OCI-LY3 (cell line): ENCODE measurements at regions not wholly inside any gene's neighbourhood (a gene's known extent, or its start where the extent isn't known, plus 50 kb on each side); places are given as distances from the start of the nearest gene placed in this dataset.
A peak's percentile ranks its signal among the peaks of the same experiment; 100 is the strongest.

ENCODE experiments used
- H2AFZ ChIP-seq: fragments of 200-600, 300-600 bp; shearing (Covaris generic); 2 replicates; pipeline ENCODE4 v1.6.0; 2014; ENCODE audit warnings: antibody characterized with exemption, low read depth, low read length
- H3K27ac ChIP-seq: fragments of 200-600, 300-600 bp; sonication (generic); 2 replicates; pipeline ENCODE4 v1.5.1; 2014; ENCODE audit warnings: mild to moderate bottlenecking, low read length, moderate library complexity, mixed read lengths
- H3K27me3 ChIP-seq: fragments of 200-600, 300-600 bp; sonication (generic); 2 replicates; pipeline ENCODE4 v1.6.1; 2014; ENCODE audit warnings: low read depth, low read length, mixed read lengths
- H3K36me3 ChIP-seq: fragments of 200-600, 300-600 bp; sonication (generic); replicated peaks from 2 replicates; pipeline ENCODE3; 2014; ENCODE audit warnings: low read depth, low read length, mixed read lengths
- H3K4me1 ChIP-seq: fragments of 300-600, 200-600 bp; sonication (generic); 2 replicates; pipeline ENCODE4 v1.6.1; 2014; ENCODE audit warnings: low read length, mixed read lengths
- H3K4me2 ChIP-seq: fragments of 200-600, 300-600 bp; sonication (generic); 2 replicates; pipeline ENCODE4 v1.6.1; 2014; ENCODE audit warnings: low read length, mixed read lengths
- H3K4me3 ChIP-seq: fragments of 300-600, 200-600 bp; sonication (generic); 2 replicates; pipeline ENCODE4 v1.5.1; 2014; ENCODE audit warnings: antibody characterized with exemption, mild to moderate bottlenecking, low read length, moderate library complexity
- H3K79me2 ChIP-seq: fragments of 300-600, 200-600 bp; shearing (Covaris generic); 2 replicates; pipeline ENCODE4 v1.6.1; 2014; ENCODE audit warnings: mild to moderate bottlenecking, low read length, mixed read lengths
- H3K9ac ChIP-seq: fragments of 300-600, 200-600 bp; shearing (Covaris generic); 2 replicates; pipeline ENCODE4 v1.6.0; 2014; ENCODE audit warnings: mild to moderate bottlenecking, low read length, moderate library complexity
- H3K9me3 ChIP-seq: fragments of 200-600, 300-600 bp; shearing (Covaris generic); 2 replicates; pipeline ENCODE4 v1.6.1; 2014; ENCODE audit warnings: low read length, mixed read lengths; ENCODE audit not compliant: insufficient read depth
- H4K20me1 ChIP-seq: fragments of 200-600, 300-600 bp; sonication (generic); 2 replicates; pipeline ENCODE4 v1.6.1; 2016; ENCODE audit warnings: low read length, mixed read lengths; ENCODE audit not compliant: insufficient read depth
- EZH2phosphoT487 ChIP-seq: fragments of 200-600 bp; shearing (Covaris generic); IDR thresholded peaks from 2 replicates; pipeline ENCODE4 v1.6.1; 2018; ENCODE audit warnings: antibody characterized with exemption, mixed run types, low read depth
- TF ChIP-seq, protein P1 (sequence below): fragments of 200-600, 300-600 bp; sonication (generic); IDR thresholded peaks from 2 replicates; pipeline ENCODE4 v1.5.1; 2014; ENCODE audit warnings: antibody characterized with exemption, low read length, low read depth

DNA sequence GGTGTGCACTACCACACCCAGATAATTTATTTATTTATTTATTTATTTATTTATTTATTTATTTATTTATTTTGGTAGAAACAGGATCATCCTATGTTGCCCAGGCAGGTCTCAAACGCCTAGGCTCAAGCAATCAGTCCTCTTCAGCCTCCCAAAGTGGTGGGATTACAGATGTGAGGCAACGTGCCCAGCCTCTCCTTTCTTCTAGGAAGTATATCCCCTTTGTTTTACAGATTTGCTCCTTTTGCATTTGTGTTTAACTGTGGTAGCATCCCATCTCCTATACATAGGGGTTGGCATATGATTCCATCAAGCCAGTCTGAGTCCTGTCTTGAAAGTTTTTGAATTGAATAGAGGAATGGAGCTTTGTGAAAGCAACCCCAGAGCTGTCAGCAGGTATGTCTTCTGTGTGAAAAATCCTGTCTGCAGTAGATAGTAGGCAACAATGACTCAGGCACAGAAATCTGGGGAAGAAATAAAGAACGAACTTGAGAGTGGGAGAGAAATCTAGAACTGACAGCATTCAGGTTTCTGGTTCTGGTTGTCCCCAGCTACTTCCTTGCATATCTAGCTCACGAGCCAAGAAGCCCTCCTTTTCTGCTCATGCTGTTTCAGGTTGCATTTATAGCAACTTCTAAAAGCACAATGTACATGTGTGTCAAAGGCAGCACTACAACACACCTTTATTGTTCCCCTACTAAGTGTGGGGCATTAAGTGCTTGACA, 113.7 kb upstream of the LSM6 start:
- H3K4me2 ChIP-seq: peak overlapping the region; percentile 77
- TF ChIP-seq, protein P1, sequence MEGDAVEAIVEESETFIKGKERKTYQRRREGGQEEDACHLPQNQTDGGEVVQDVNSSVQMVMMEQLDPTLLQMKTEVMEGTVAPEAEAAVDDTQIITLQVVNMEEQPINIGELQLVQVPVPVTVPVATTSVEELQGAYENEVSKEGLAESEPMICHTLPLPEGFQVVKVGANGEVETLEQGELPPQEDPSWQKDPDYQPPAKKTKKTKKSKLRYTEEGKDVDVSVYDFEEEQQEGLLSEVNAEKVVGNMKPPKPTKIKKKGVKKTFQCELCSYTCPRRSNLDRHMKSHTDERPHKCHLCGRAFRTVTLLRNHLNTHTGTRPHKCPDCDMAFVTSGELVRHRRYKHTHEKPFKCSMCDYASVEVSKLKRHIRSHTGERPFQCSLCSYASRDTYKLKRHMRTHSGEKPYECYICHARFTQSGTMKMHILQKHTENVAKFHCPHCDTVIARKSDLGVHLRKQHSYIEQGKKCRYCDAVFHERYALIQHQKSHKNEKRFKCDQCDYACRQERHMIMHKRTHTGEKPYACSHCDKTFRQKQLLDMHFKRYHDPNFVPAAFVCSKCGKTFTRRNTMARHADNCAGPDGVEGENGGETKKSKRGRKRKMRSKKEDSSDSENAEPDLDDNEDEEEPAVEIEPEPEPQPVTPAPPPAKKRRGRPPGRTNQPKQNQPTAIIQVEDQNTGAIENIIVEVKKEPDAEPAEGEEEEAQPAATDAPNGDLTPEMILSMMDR: no peak
- TF ChIP-seq EZH2phosphoT487: no peak
- H3K27ac ChIP-seq: peak overlapping the region; percentile 85
- H3K9me3 ChIP-seq: no peaks in the 10 kb centered on the region
- H3K4me3 ChIP-seq: no peak overlapping the region
- H4K20me1 ChIP-seq: no peaks in the 10 kb centered on the region
- peak overlapping the region; percentile 54 for H3K9ac ChIP-seq
- H3K79me2 ChIP-seq: no peaks in the 10 kb centered on the region
- 0 out of 2 replicates have a peak overlapping the region, but pooled peaks have one; percentile 8 for H2AFZ ChIP-seq
- H3K27me3 ChIP-seq: no peaks in the 10 kb centered on the region
- H3K4me1 ChIP-seq: peaks cover 71% of the 10 kb centered on the region
- H3K36me3 ChIP-seq: no peaks in the 10 kb centered on the region

DNA sequence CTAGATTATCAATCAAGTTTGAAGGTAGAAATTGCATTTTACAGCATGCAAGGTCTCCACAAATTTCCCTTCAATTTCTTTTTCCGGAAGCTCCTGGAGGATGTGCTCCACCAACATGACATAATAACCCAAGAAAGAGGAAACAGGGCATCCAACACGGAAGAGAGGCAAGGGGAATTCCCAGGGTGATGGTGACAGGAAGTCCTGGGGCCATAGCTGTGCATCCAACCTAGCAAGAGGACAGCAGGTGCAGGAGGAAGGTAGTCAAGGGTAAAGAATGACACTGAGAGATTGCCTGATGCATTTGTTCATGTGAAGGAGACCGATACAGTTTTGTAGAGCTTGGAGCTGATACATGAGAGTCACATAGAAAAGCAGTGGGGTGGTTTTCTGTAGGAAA, 115.7 kb upstream of the LSM6 start:
- H3K4me1 ChIP-seq: peaks cover 78% of the 10 kb centered on the region

DNA sequence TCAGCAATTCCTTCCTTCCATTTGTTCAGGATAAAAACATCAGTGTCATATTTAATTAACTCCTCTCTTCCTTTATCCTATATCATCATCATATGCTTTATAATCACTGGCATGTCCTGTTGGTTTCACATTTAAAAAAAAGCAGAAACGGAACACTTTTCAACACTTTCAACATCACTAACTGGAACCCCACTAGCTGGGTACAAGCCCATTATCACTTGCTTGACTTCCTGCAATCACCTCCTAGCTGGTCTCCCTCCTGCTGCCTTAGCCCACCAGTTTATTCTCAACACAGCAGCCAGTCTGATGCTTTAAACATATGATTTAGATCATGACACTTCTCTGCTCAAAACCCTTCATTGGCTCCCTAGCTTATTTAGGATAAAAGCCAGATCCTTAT, 116.4 kb upstream of the LSM6 start:
- H4K20me1 ChIP-seq: no peaks in the 10 kb centered on the region
- H3K4me1 ChIP-seq: peaks cover 78% of the 10 kb centered on the region

More for the DNA sequence above, 115.7 kb upstream of the LSM6 start:
- Histone ChIP-seq H4K20me1 (no peaks in the 10 kb centered on the region), H3K4me2 (peak overlapping the region; percentile 81), H2AFZ (no peak overlapping the region), H3K9ac (peak overlapping the region; percentile 70), H3K9me3 (no peaks in the 10 kb centered on the region), H3K27ac (peak overlapping the region; percentile 87), H3K27me3 (no peaks in the 10 kb centered on the region), H3K36me3 (no peaks in the 10 kb centered on the region), H3K79me2 (no peaks in the 10 kb centered on the region), H3K4me3 (peak overlapping the region; percentile 63)
- TF ChIP-seq, protein P1: no peak
- peak; percentile 70; the same call in 1 of the 2 replicates for TF ChIP-seq EZH2phosphoT487

DNA sequence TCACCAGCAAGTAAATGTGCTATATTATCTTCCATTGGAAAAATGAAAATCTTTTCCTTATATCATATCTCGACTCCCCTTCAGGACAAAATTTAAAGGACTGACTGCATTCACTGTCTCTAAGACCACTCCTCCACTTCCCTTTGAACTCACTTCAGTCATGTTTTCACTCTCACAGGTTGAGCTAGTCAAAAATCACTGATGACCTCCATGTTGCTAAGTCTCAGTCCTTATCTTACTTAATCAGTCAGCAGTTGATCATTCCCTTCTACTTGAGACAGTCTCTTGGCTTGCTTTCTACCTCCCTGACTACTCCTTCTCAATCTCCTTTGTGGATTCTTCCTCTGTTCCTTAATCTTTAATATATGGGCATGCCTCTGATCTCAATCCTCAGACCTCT, 117.0 kb upstream of the LSM6 start:
- Histone ChIP-seq H3K79me2 (no peaks in the 10 kb centered on the region), H4K20me1 (no peaks in the 10 kb centered on the region), H3K4me3 (peak overlapping the region; percentile 6; the same call in 1 of the 2 replicates), H3K9ac (peak overlapping the region; percentile 70; the same call in 1 of the 2 replicates), H3K4me2 (peak overlapping the region; percentile 81), H2AFZ (no peak overlapping the region), H3K4me1 (peaks cover 73% of the 10 kb centered on the region), H3K9me3 (no peaks in the 10 kb centered on the region), H3K27ac (peak overlapping the region; percentile 87), H3K36me3 (no peaks in the 10 kb centered on the region), H3K27me3 (no peaks in the 10 kb centered on the region)
- TF ChIP-seq EZH2phosphoT487: no peak
- TF ChIP-seq, protein P1: no peak

More for the DNA sequence above, 116.4 kb upstream of the LSM6 start:
- H2AFZ ChIP-seq: no peak overlapping the region
- TF ChIP-seq, protein P1: no peak
- no peak for TF ChIP-seq EZH2phosphoT487
- peak overlapping the region; percentile 63 for H3K4me3 ChIP-seq
- H3K79me2 ChIP-seq: no peaks in the 10 kb centered on the region
- peak overlapping the region; percentile 70 for H3K9ac ChIP-seq
- H3K27ac ChIP-seq: peak overlapping the region; percentile 87
- no peaks in the 10 kb centered on the region for H3K36me3 ChIP-seq
- no peaks in the 10 kb centered on the region for H3K9me3 ChIP-seq
- H3K4me2 ChIP-seq: peak overlapping the region; percentile 81
- H3K27me3 ChIP-seq: no peaks in the 10 kb centered on the region
